Upper lobe of left lung (tissue), 6 donors: ENCODE measurements at regions not wholly inside any gene's neighbourhood (a gene's known extent, or its start where the extent isn't known, plus 50 kb on each side); places are given as distances from the start of the nearest gene placed in this dataset.

Experiments
- ATAC-seq, 2 donors: fragments of 200-7000 bp; cut with Tn5 transposase; one replicate each; pipeline ENCODE4 v1.9.1; 2022; ENCODE audit warnings: mild to moderate bottlenecking in 2 of 2, moderate library complexity in 2 of 2; ENCODE audit not compliant: low FRiP score in 2 of 2
- DNase-seq, 2 donors: peaks; one replicate each; pipeline ENCODE4 v3.0.0-alpha.2; 2019 to 2020
- H3K27ac ChIP-seq, 4 donors: fragments of 200-600 bp; sonication (generic); one replicate each; pipeline ENCODE4 v1.5.1; 2016 to 2019
- H3K27me3 ChIP-seq, 4 donors: fragments of 200-600 bp; sonication (generic); one replicate each; pipeline ENCODE4 v1.5.1; 2017 to 2019
- H3K36me3 ChIP-seq, 4 donors: fragments of 200-600 bp; sonication (generic); one replicate each; pipeline ENCODE4 v1.5.1; 2016 to 2019
- H3K4me1 ChIP-seq, 4 donors: fragments of 200-600 bp; sonication (generic); one replicate each; pipeline ENCODE4 v1.5.1; 2018 to 2019
- H3K4me3 ChIP-seq, 4 donors: fragments of 200-600 bp; sonication (generic); one replicate each; pipeline ENCODE4 v1.5.1; 2017 to 2019; ENCODE audit warnings: mild to moderate bottlenecking in 2 of 4, moderate library complexity in 1 of 4
- H3K9me3 ChIP-seq, 4 donors: fragments of 200-600 bp; sonication (generic); one replicate each; pipeline ENCODE4 v1.5.1; 2018 to 2019
- CTCF ChIP-seq, 6 experiments: fragments of 450-650 bp in 4 of 6; fragments of 200-600 bp in 2 of 6; sonication (generic) in 2 of 6; IDR thresholded peaks; one replicate each; pipeline ENCODE4 v1.5.1; 2016 to 2019; ENCODE audit warnings: antibody characterized with exemption in 6 of 6
- EP300 ChIP-seq, 4 donors: sonication (generic); formaldehyde crosslinking; IDR thresholded peaks; one replicate each; pipeline ENCODE4 v1.5.1; 2017; ENCODE audit warnings: antibody characterized with exemption in 4 of 4, control low read depth in 2 of 4
- POLR2A ChIP-seq, 4 donors: fragments of 450-650 bp; IDR thresholded peaks; one replicate each; pipeline ENCODE4 v1.5.1; 2016 to 2017; ENCODE audit warnings: antibody characterized with exemption in 4 of 4, mild to moderate bottlenecking in 2 of 4
- POLR2AphosphoS5 ChIP-seq, 2 donors: sonication (generic); formaldehyde crosslinking; IDR thresholded peaks; one replicate each; pipeline ENCODE4 v1.5.1; 2017; ENCODE audit warnings: antibody characterized with exemption in 2 of 2
- WGBS, 2 donors: methylation state at CpG; one replicate each; pipeline ENCODE4 v1.1.5; 2017 to 2018; 5-methylcytosine and 5-hydroxymethylcytosine counted together
- donor health status: DM: no; HTN: no; CAD: no; lungs with moderate emphysema.
- donor health status: DM: no; HTN: yes; CAD: no; lungs with severe emphysema.

DNA sequence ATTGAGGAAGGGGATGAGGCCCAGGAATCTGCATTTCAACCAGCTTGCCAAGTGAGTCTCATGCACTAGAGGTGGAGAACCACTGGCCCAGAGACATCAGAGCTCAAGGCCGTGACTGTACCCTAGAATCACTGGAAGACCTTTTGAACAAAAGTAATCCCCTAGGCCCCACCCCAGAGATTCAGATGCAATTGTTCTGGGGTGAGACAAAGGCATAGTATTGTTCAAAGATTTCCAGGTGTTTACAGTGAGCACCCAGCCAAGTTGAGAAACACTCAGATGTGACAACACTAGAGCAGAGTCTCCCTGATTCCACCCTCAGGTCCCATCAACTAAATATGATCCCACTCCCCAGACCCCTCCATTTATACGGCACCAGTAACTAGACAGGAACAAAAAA lies 290.3 kb upstream of the TLE3 start:
- TF ChIP-seq EP300 (IDR thresholded peaks at IDR 0.05) (no peak), POLR2A (IDR thresholded peaks at IDR 0.05) (no peak), POLR2AphosphoS5 (IDR thresholded peaks at IDR 0.05) (no peak), CTCF (IDR thresholded peaks at IDR 0.05) (no peak)
- 94 to 98% methylated on average over 2 of the region's 2 CpGs for WGBS, 2 donors
- ATAC-seq (no peak), DNase-seq (no peak)
- Histone ChIP-seq H3K4me3 (no peak overlapping the region), H3K27ac (no peak overlapping the region), H3K27me3 (no peaks in the 10 kb centered on the region), H3K4me1 (no peaks in the 10 kb centered on the region), H3K36me3 (no peaks in the 10 kb centered on the region), H3K9me3 (no peaks in the 10 kb centered on the region)

GRCh38 chr15:70387081-70387480 lies 289.4 kb upstream of the TLE3 start:
- 96 to 99% methylated on average over 9 of the region's 9 CpGs for WGBS, 2 donors
- DNase-seq: no peak
- peaks cover 0 to 2% (median 0%) of the 10 kb centered on the region in 4 donors for H3K9me3 ChIP-seq
- no peaks in the 10 kb centered on the region for H3K36me3 ChIP-seq
- H3K4me3 ChIP-seq: no peak overlapping the region
- no peak overlapping the region for H3K27ac ChIP-seq
- no peaks in the 10 kb centered on the region for H3K27me3 ChIP-seq
- no peak for TF ChIP-seq EP300 (IDR thresholded peaks at IDR 0.05)
- no peak for TF ChIP-seq POLR2AphosphoS5 (IDR thresholded peaks at IDR 0.05)
- no peak for TF ChIP-seq CTCF (IDR thresholded peaks at IDR 0.05)
- no peak for TF ChIP-seq POLR2A (IDR thresholded peaks at IDR 0.05)
- no peaks in the 10 kb centered on the region for H3K4me1 ChIP-seq
- no peak for ATAC-seq

DNA sequence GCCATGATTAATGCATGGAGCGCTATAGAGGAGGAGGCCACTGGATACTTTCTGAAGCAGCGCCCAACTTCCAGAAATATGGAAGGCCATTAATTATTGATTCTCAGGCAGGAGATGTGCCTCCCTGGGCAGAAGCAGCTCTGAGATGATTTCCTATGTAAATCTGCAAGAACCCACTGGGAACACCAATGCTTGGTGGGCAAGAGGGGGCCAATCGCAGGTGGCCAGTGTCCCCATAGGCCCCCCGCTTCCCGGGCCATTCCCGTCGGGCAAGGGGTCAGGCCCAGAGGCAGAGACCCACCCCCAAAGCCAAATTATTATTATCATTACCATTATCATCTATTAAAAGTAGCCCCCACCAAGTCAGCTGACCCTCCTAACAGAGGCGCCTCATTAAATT lies 288.0 kb upstream of the TLE3 start:
- ATAC-seq (no peak), DNase-seq (no peak)
- Histone ChIP-seq H3K9me3 (peaks cover 0 to 5% (median 0%) of the 10 kb centered on the region in 4 donors), H3K4me1 (no peaks in the 10 kb centered on the region), H3K27ac (no peak overlapping the region), H3K36me3 (no peaks in the 10 kb centered on the region), H3K4me3 (no peak overlapping the region), H3K27me3 (no peaks in the 10 kb centered on the region)
- TF ChIP-seq CTCF (IDR thresholded peaks at IDR 0.05) (no peak), POLR2AphosphoS5 (IDR thresholded peaks at IDR 0.05) (no peak), POLR2A (IDR thresholded peaks at IDR 0.05) (no peak), EP300 (IDR thresholded peaks at IDR 0.05) (no peak)
- 97% methylated on average over 8 of the region's 8 CpGs for WGBS, 2 donors

DNA sequence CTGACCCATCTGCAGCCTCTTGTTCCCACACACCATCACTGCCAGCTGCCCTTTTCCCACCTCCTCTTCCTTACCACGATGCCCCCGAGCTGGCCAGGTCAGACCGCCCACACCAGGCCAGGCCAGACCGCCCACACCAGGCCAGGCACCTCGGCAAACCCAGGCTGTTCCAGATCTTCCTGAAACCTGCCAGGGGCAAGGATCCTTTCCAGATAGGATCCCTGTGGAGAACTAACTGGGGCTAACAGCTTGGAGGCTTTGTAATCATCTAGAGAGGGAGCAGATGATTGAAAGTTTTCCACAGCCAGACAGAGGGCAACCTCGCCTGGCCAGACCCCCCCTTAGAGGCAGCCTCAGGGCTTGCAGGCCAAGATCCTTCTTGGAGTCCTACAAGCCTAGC lies 287.3 kb upstream of the TLE3 start:
- WGBS, 2 donors: 85 to 100% methylated on average over 1 to 6 of the region's 6 CpGs
- ATAC-seq (no peak), DNase-seq (no peak)

More for the DNA sequence above, 287.3 kb upstream of the TLE3 start:
- TF ChIP-seq POLR2A (IDR thresholded peaks at IDR 0.05) (no peak), EP300 (IDR thresholded peaks at IDR 0.05) (no peak), POLR2AphosphoS5 (IDR thresholded peaks at IDR 0.05) (no peak), CTCF (IDR thresholded peaks at IDR 0.05) (no peak)
- Histone ChIP-seq H3K27me3 (no peaks in the 10 kb centered on the region), H3K4me1 (no peaks in the 10 kb centered on the region), H3K27ac (no peak overlapping the region), H3K36me3 (no peaks in the 10 kb centered on the region), H3K9me3 (peaks cover 0 to 5% (median 0%) of the 10 kb centered on the region in 4 donors), H3K4me3 (no peak overlapping the region)
